T follicular helper cell (primary cell): ENCODE measurements at regions not wholly inside any gene's neighbourhood (a gene's known extent, or its start where the extent isn't known, plus 50 kb on each side); places are given as distances from the start of the nearest gene placed in this dataset.

Experiments used
- DNase-seq: peaks from one replicate; pipeline ENCODE4 v3.0.0-alpha.2; 2020; ENCODE audit warnings: low read depth

DNA sequence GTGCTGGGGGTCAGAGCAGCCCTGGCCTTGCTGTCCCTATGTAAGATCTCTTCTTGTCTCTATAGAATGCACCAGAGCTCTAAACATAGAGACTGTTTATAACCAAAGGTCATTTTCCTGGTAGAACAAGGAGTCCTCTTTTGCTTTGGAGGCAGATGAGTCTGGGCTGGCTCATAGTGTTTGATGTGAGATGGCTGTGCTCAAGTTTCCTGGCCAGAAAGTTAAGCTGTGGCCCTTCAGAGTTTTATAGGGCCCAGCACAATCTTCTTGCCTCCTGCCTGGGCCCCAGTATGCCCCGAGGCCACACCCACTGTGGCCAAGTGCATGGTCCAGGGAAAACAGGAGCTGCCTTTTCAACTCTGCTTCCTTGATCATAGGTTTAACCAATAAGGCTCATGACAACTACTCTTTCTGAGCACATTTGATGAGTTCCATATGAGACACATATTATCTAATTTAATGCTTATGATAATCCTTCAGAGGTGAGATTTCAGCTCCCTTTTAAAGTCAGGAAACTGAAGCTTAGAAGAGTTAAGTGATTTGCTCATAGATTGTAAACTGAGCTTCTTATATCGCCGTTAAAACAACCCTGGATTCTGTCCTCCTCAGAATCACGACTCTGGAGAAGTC lies 66.3 kb downstream of the MYCN start:
- DNase-seq: no peak

DNA sequence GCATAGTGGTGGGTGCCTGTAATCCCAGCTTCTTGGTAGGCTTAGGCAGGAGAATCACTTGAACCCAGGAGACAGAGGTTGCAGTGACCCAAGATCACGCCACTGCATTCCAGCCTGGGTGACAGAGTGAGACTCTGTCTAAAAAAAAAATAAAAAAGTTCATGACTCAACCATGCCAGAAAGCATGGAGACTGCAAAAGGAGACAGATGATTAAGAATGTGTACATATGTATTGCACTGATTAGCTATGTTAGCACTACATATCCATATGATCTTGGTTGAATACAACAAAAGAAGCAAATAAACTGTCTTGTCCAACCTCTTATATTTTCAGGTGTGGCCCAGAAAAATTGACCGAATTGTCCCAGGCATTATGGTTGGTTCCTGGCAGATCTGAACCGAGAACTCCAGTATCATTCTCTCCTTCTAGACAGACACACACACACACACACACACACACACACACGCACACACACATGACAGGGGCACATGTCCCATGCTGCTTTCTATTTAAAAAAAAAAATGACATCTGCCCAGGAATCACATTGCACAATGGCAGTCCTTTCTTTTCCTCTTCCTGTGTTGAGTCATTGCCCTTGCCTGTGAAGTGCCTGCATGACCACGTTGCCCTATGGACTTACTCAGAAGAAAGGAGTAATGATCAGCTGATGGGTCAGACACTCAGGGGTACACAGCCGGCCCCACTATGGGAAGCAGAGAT lies 65.6 kb downstream of the MYCN start:
- DNase-seq: no peak

- no peak for DNase-seq
Observed at GRCh38 chr2:16005389-16005788, 65.0 kb downstream of the MYCN start.

DNA sequence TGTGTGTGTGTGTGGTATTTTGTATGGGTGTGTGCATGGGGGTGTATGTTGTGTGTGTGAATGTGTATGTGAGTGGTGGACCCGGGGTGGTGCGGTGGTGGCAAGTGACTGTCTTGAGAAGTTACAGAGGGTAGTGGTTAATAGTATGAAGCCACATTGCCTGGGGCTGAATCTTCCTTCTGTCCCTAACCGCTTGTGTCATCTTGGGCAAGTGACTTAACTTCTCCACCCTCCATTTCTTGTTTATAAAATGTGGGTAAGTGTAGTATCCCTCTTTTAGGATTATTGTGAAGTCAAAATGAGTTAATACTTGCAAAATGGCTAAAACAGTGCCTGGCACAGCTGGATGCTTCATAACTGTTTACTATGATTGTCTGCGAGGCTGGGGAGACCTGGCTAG lies 63.5 kb downstream of the MYCN start:
- DNase-seq: no peak

DNA sequence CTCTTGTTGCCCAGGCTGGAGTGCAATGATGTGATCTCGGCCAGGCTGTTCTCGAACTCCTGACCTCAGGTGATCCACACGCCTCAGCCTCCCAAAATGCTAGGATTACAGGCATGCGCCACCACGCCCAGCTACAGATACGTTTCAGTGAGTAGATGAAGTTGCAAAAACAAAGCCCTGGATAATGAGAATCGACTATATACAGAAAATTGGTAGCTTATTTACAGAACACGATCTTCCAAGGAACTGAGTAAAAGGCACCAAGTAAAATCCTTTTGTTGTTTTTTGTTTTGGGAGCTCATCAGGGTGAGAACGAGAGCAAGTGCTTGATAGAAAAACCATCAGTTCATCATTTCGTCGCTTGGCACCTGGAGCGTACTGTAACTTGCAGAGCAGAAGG lies 62.8 kb downstream of the MYCN start:
- DNase-seq: no peak

DNA sequence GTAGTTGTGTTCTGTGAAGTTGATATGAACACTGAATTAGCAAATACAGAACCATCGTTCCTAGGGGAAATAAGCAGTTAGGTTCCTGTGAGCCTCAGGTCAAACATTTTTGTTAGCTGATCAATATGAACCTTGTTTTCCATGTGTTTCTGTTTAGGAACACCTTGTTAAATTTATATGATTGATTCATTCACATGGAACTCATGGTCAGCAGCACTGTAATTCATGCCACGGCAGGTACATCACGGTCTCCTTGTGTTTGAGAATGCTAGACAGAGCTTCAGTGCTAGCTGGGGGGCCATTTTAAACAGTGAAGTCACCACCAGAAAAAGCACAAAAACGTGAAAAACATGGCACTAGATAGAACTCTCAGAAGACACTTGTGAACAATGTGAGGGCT lies 62.2 kb downstream of the MYCN start:
- DNase-seq: no peak

- no peak for DNase-seq
Observed at GRCh38 chr2:16002144-16002543, 61.8 kb downstream of the MYCN start.

- DNase-seq: no peak
Observed at GRCh38 chr2:16000642-16001041, 60.3 kb downstream of the MYCN start.

DNA sequence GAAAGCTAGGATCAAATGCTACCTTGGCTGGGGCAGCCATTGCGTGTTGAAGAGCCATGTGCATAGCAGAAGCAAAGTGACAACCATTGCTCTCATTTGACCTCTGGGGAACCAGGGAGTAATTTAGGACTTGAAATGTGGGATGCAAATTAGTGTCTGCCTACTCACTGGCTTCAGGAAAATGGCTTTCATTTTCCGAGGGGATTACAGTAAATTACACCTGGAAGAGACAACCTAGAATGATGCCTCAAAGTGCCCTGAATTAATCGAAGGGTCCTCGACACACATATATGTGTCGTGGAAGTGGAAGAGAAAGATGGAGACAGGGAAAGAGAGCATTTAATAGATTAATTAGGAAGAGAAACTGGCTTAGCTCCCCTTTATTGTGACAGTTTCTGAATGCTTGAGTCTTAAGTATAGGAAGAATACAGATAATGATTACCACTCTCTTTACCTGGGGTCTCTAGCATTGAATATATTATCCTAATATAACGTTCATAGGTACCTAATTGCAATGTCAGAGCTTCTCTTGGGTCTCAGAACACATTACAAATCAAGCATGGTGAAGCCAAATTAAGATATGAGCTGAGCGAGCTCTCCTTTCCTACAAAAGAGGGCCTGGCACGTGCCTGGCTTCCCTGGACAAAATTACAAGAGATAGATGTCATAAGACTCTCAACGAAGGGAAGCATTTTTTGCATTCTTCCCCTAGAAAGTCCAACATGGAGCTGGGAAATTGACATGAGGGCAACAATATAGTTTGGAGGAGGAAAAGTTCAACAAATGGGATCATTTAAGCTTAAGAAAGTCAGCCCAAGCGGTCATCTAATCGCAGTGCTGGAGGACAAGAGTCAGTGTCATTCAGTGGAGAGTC lies 59.5 kb downstream of the MYCN start:
- no peak for DNase-seq

- no peak for DNase-seq
Observed at GRCh38 chr2:15997728-15998280, 57.5 kb downstream of the MYCN start.

DNA sequence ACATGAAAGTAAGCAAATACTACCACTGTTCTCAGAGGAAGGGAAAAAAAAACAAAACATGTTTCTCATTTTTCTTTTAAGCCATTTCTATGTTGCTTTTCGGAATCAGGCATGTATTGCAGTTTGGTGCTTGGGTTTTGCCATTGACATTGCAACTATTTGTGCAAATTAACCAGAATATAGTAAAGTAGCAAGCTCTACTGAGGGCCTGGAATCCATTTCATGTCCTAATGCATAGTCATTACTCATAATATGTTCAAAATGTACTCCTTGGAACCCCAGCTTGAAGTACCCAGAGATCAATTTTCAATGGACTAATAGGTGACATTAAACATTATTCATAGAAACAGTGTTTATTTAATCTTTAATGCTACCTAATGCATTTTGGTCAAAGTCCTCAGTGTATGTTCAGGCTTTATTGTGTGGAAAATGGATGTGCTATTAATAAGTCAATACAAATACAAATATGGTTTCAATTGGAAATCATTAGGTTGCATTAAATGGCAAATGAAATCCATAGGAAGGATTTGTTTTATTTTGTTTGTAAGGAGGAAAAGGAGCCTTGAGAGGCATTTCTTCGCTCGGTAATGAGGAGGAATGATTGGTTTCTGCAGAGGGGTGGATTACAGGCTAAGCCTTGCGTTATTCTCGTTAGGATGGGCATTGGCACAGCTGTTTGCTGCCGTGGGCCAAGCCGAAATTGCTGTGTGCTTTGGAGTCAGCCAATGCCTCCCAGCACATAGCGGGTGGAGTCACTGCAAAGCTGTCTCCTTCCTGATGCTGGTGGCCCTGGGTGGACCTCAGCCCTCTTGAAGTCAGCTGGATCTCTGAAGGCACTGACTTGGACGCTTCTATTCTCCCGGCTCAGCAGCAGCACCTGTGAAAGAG lies 56.4 kb downstream of the MYCN start:
- no peak for DNase-seq
